Parathyroid adenoma (tissue), 2 donors: ENCODE measurements at regions not wholly inside any gene's neighbourhood (a gene's known extent, or its start where the extent isn't known, plus 50 kb on each side); places are given as distances from the start of the nearest gene placed in this dataset.

ENCODE experiments used
- H2AFZ ChIP-seq: fragments of 300-600 bp; sonication (generic); one replicate; pipeline ENCODE4 v1.7.0; 2017; ENCODE audit warnings: antibody characterized with exemption, mild to moderate bottlenecking
- H3K27ac ChIP-seq: fragments of 300-600 bp; sonication (generic); one replicate; pipeline ENCODE4 v1.7.0; 2017
- H3K27me3 ChIP-seq: fragments of 300-600 bp; sonication (generic); one replicate; pipeline ENCODE4 v1.7.0; 2017; ENCODE audit warnings: low read length; ENCODE audit not compliant: control insufficient read depth, insufficient read depth
- H3K36me3 ChIP-seq: fragments of 300-600 bp; sonication (generic); one replicate; pipeline ENCODE4 v1.7.0; 2017; ENCODE audit warnings: low read length; ENCODE audit not compliant: control insufficient read depth, insufficient read depth
- H3K4me1 ChIP-seq: fragments of 300-600 bp; sonication (generic); one replicate; pipeline ENCODE4 v1.7.0; 2017; ENCODE audit warnings: control low read depth
- H3K4me2 ChIP-seq: fragments of 300-600 bp; sonication (generic); one replicate; pipeline ENCODE4 v1.7.0; 2017; ENCODE audit warnings: low read length
- H3K4me3 ChIP-seq: fragments of 300-600 bp; sonication (generic); one replicate; pipeline ENCODE4 v1.7.0; 2017; ENCODE audit warnings: low read depth, low read length
- H3K79me2 ChIP-seq: fragments of 300-600 bp; sonication (generic); one replicate; pipeline ENCODE4 v1.7.0; 2017; ENCODE audit warnings: control low read depth
- H3K9ac ChIP-seq: fragments of 300-600 bp; sonication (generic); one replicate; pipeline ENCODE4 v1.7.0; 2017; ENCODE audit warnings: mild to moderate bottlenecking
- H3K9me3 ChIP-seq: fragments of 300-600 bp; sonication (generic); one replicate; pipeline ENCODE4 v1.7.0; 2017; ENCODE audit warnings: low read length; ENCODE audit not compliant: control insufficient read depth
- TF ChIP-seq, protein P1 (sequence below): fragments of 300-600 bp; sonication (generic); IDR thresholded peaks from one replicate; pipeline ENCODE4 v1.7.0; 2017; ENCODE audit warnings: antibody characterized with exemption, mild to moderate bottlenecking
- donor health status: primary hyperparathyroidism.

GRCh38 chr5:53309653-53310052 is 170.8 kb upstream of the FST start:
- no peaks in the 10 kb centered on the region for H3K27me3 ChIP-seq
- no peaks in the 10 kb centered on the region for H3K36me3 ChIP-seq
- no peak overlapping the region for H3K27ac ChIP-seq
- H3K4me2 ChIP-seq = no peak overlapping the region
- TF ChIP-seq, protein P1, sequence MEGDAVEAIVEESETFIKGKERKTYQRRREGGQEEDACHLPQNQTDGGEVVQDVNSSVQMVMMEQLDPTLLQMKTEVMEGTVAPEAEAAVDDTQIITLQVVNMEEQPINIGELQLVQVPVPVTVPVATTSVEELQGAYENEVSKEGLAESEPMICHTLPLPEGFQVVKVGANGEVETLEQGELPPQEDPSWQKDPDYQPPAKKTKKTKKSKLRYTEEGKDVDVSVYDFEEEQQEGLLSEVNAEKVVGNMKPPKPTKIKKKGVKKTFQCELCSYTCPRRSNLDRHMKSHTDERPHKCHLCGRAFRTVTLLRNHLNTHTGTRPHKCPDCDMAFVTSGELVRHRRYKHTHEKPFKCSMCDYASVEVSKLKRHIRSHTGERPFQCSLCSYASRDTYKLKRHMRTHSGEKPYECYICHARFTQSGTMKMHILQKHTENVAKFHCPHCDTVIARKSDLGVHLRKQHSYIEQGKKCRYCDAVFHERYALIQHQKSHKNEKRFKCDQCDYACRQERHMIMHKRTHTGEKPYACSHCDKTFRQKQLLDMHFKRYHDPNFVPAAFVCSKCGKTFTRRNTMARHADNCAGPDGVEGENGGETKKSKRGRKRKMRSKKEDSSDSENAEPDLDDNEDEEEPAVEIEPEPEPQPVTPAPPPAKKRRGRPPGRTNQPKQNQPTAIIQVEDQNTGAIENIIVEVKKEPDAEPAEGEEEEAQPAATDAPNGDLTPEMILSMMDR = no peak
- no peaks in the 10 kb centered on the region for H3K9me3 ChIP-seq
- no peak overlapping the region for H3K9ac ChIP-seq
- no peak overlapping the region for H3K4me3 ChIP-seq
- H2AFZ ChIP-seq = no peak overlapping the region
- no peaks in the 10 kb centered on the region for H3K4me1 ChIP-seq
- H3K79me2 ChIP-seq = no peaks in the 10 kb centered on the region

DNA sequence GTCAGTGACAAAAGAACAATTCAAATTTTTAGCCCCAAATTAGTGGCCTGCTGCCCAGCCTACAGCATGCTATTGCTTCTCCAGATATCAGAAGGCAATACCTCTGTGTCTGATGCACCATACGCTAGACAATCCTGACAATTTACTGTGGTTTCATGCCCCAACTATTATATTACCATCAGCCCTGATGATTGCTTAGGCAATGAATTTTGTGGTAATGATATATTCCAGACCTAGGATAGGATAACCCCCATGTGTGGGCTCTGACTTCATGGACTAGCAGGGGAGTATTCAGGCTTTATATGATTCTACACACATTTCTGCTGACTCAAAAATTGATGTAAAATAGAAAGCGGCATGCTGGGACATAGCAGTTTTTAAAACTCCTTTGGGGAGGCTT is 168.7 kb upstream of the FST start:
- Histone ChIP-seq H3K4me1 (no peaks in the 10 kb centered on the region), H3K27ac (no peak overlapping the region), H3K4me3 (no peak overlapping the region), H3K36me3 (no peaks in the 10 kb centered on the region), H2AFZ (no peak overlapping the region), H3K9me3 (no peaks in the 10 kb centered on the region), H3K9ac (no peak overlapping the region), H3K79me2 (no peaks in the 10 kb centered on the region), H3K27me3 (no peaks in the 10 kb centered on the region), H3K4me2 (no peak overlapping the region)
- TF ChIP-seq, protein P1 = no peak

DNA sequence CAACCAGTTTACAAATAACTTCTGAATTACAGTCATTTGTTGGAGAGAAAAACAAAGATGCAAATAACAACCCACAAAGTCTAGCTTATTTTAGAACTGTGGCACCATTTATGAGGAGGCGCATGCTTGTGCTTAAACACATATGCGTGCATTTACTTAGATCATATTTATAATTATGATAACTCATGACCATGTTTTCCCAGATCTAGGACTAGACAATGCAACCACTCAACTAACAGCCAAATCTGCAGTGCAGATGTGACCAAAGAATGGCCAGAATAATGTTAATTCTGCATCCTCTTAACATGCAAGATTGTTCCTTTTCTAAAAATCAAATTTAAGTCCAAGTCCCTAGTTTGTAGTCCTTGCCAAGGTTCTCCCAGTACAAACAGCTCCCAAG is 167.3 kb upstream of the FST start:
- H3K27ac ChIP-seq = no peak overlapping the region
- no peaks in the 10 kb centered on the region for H3K36me3 ChIP-seq
- no peak overlapping the region for H3K4me2 ChIP-seq
- H3K9me3 ChIP-seq = no peaks in the 10 kb centered on the region
- no peaks in the 10 kb centered on the region for H3K79me2 ChIP-seq
- no peaks in the 10 kb centered on the region for H3K27me3 ChIP-seq
- H3K4me3 ChIP-seq = no peak overlapping the region
- no peak overlapping the region for H3K9ac ChIP-seq
- TF ChIP-seq, protein P1 = no peak
- H3K4me1 ChIP-seq = no peaks in the 10 kb centered on the region
- no peak overlapping the region for H2AFZ ChIP-seq

- Histone ChIP-seq H2AFZ (no peak overlapping the region), H3K27me3 (no peaks in the 10 kb centered on the region), H3K4me3 (no peak overlapping the region), H3K9ac (no peak overlapping the region), H3K9me3 (no peaks in the 10 kb centered on the region), H3K27ac (no peak overlapping the region), H3K79me2 (no peaks in the 10 kb centered on the region), H3K4me2 (no peak overlapping the region), H3K36me3 (no peaks in the 10 kb centered on the region), H3K4me1 (no peaks in the 10 kb centered on the region)
- TF ChIP-seq, protein P1 = no peak
Observed at GRCh38 chr5:53318303-53318702, 162.1 kb upstream of the FST start.

DNA sequence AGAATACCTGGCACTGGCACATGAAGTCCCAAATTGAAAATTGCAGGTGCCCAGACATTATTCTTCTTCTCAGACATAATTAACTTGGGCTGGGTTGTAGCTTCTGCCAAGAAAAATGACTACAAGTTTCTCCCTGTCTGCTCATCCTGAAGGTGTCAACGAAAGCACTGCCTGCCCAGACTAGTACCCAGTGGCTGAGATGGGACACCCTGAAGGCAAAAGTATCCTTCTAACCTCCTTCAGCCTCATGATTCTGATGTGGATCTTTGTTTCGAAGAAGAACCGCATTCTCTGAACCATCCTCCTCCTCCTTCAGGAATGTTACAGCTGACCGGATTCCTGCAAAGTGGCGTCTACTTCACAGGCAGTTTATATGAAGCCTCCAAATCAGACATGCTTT is 161.1 kb upstream of the FST start:
- H3K27ac ChIP-seq = no peak overlapping the region
- TF ChIP-seq, protein P1 = no peak
- H3K4me1 ChIP-seq = no peaks in the 10 kb centered on the region

More for the DNA sequence above, 161.1 kb upstream of the FST start:
- H3K4me3 ChIP-seq = no peak overlapping the region
- no peaks in the 10 kb centered on the region for H3K36me3 ChIP-seq
- no peak overlapping the region for H3K9ac ChIP-seq
- no peaks in the 10 kb centered on the region for H3K79me2 ChIP-seq
- H2AFZ ChIP-seq = no peak overlapping the region
- no peaks in the 10 kb centered on the region for H3K9me3 ChIP-seq
- H3K27me3 ChIP-seq = no peaks in the 10 kb centered on the region
- no peak overlapping the region for H3K4me2 ChIP-seq
